SH-SY5Y (cell line): ENCODE measurements at regions not wholly inside any gene's neighbourhood (a gene's known extent, or its start where the extent isn't known, plus 50 kb on each side); places are given as distances from the start of the nearest gene placed in this dataset.

ENCODE experiments used
- GATA2 ChIP-seq: IDR thresholded peaks from 2 replicates; pipeline ENCODE4 v1.6.1; 2011; ENCODE audit warnings: mild to moderate bottlenecking, low read depth, low read length
- GATA3 ChIP-seq: IDR thresholded peaks from 2 replicates; pipeline ENCODE4 v1.6.1; 2011; ENCODE audit warnings: low read depth, mild to moderate bottlenecking, low read length, moderate library complexity

GRCh38 chr7:19916046-19916445 is 142.6 kb upstream of the TMEM196 start:
- TF ChIP-seq GATA3 (no peak), GATA2 (no peak)
